ENCODE measurements at regions not wholly inside any gene's neighbourhood (a gene's known extent, or its start where the extent isn't known, plus 50 kb on each side); places are given as distances from the start of the nearest gene placed in this dataset.
A peak's percentile ranks its signal among the peaks of the same experiment; 100 is the strongest.

- no peak for TF ChIP-seq TSHZ2 (CRISPR knock-in tag; IDR thresholded peaks at IDR 0.05)
Measured at GRCh38 chrX:131782646-131783045, 238.8 kb downstream of the OR13H1 start (continued).

DNA sequence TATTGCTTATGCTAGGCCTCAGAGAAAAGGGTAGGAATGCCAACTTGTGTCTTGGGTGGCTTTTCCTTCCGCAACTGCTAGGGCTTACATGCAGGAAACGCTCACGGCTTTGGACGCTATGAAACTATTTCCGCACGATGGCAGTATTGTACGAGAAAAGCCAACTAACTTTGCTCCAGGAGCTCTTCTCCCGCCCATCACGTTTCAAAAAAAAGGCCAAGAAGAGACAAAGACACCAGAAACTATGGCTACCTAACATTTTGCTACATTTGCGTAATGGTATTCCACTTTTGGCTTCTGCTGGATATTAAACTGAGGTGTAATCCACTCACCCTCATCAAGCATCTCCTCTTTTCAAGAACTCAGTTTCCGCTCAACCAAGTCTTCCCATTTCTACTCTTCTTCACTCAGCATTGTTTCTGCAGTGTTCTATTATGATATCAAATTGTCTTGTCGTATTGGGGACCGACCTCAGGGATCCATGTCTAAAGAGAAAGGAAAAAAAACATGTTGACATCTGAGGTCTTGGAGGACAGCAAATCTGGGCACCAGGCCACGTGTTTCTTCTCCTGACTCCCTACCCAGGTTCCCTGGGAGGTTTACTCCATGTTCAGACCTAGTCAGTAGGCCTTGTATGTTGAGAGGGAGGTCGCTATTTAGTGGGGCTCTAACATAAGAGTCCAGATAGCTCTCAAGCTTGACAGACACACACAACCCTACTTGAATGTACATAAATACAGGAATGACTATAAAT, 239.4 kb upstream of the STK26 start:
- no peak for TF ChIP-seq TOX (CRISPR knock-in tag; IDR thresholded peaks at IDR 0.05; ENCODE audit: borderline replicate concordance)
- TF ChIP-seq ZNF8 (CRISPR knock-in tag; IDR thresholded peaks at IDR 0.05) = no peak
- no peak for TF ChIP-seq POU6F1 (CRISPR knock-in tag; IDR thresholded peaks at IDR 0.05; ENCODE audit: borderline replicate concordance, low read depth)
- no peak for TF ChIP-seq OSR1 (CRISPR knock-in tag; IDR thresholded peaks at IDR 0.05)
- TF ChIP-seq SNAI2 (CRISPR knock-in tag; IDR thresholded peaks at IDR 0.05) = no peak
- peak; percentile 74 for ATAC-seq

GRCh38 chrX:131789664-131790063, 233.4 kb upstream of the STK26 start:
- no peak for ATAC-seq
- no peak for TF ChIP-seq TCF4 (CRISPR knock-in tag; IDR thresholded peaks at IDR 0.05; ENCODE audit: borderline replicate concordance)
- TF ChIP-seq ZFP30 (CRISPR knock-in tag; IDR thresholded peaks at IDR 0.05) = no peak
- TF ChIP-seq ZNF8 (CRISPR knock-in tag; IDR thresholded peaks at IDR 0.05) = no peak
- TF ChIP-seq, protein P1, sequence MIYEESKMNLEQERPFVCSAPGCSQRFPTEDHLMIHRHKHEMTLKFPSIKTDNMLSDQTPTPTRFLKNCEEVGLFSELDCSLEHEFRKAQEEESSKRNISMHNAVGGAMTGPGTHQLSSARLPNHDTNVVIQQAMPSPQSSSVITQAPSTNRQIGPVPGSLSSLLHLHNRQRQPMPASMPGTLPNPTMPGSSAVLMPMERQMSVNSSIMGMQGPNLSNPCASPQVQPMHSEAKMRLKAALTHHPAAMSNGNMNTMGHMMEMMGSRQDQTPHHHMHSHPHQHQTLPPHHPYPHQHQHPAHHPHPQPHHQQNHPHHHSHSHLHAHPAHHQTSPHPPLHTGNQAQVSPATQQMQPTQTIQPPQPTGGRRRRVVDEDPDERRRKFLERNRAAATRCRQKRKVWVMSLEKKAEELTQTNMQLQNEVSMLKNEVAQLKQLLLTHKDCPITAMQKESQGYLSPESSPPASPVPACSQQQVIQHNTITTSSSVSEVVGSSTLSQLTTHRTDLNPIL (CRISPR knock-in tag; IDR thresholded peaks at IDR 0.05; ENCODE audit: low read depth) = no peak
- no peak for TF ChIP-seq ZC3H10 (CRISPR knock-in tag; IDR thresholded peaks at IDR 0.05)
- TF ChIP-seq SNAI2 (CRISPR knock-in tag; IDR thresholded peaks at IDR 0.05) = no peak
- no peak for TF ChIP-seq ISL1 (CRISPR knock-in tag; IDR thresholded peaks at IDR 0.05)
- TF ChIP-seq ARNTL (CRISPR knock-in tag; IDR thresholded peaks at IDR 0.05; ENCODE audit: borderline replicate concordance, low read depth) = no peak
- no peak for TF ChIP-seq POU6F1 (CRISPR knock-in tag; IDR thresholded peaks at IDR 0.05; ENCODE audit: borderline replicate concordance, low read depth)
- no peak for TF ChIP-seq TOX (CRISPR knock-in tag; IDR thresholded peaks at IDR 0.05; ENCODE audit: borderline replicate concordance)
- TF ChIP-seq ZNF565 (CRISPR knock-in tag; conservative IDR thresholded peaks at IDR 0.05; ENCODE audit: low read depth) = no peak
- no peak for TF ChIP-seq OSR1 (CRISPR knock-in tag; IDR thresholded peaks at IDR 0.05)
- no peak for TF ChIP-seq RARB (CRISPR knock-in tag; IDR thresholded peaks at IDR 0.05)
- no peak for TF ChIP-seq TSHZ2 (CRISPR knock-in tag; IDR thresholded peaks at IDR 0.05)

GRCh38 chrX:131791608-131792355, 231.3 kb upstream of the STK26 start:
- no peak for ATAC-seq
- no peak for TF ChIP-seq PPARA (CRISPR knock-in tag; IDR thresholded peaks at IDR 0.05; ENCODE audit: borderline replicate concordance)
- TF ChIP-seq SNAI2 (CRISPR knock-in tag; IDR thresholded peaks at IDR 0.05) = no peak
- no peak for TF ChIP-seq TOX (CRISPR knock-in tag; IDR thresholded peaks at IDR 0.05; ENCODE audit: borderline replicate concordance)
- TF ChIP-seq ZNF565 (CRISPR knock-in tag; conservative IDR thresholded peaks at IDR 0.05; ENCODE audit: low read depth) = no peak
- no peak for TF ChIP-seq ESRRG (CRISPR knock-in tag; IDR thresholded peaks at IDR 0.05)
- TF ChIP-seq, protein P1 (CRISPR knock-in tag; IDR thresholded peaks at IDR 0.05; ENCODE audit: low read depth) = no peak
- no peak for TF ChIP-seq ZC3H10 (CRISPR knock-in tag; IDR thresholded peaks at IDR 0.05)
- TF ChIP-seq CSDC2 (CRISPR knock-in tag; IDR thresholded peaks at IDR 0.05) = no peak
- TF ChIP-seq ZFP30 (CRISPR knock-in tag; IDR thresholded peaks at IDR 0.05) = no peak
- TF ChIP-seq ISL1 (CRISPR knock-in tag; IDR thresholded peaks at IDR 0.05) = no peak
- no peak for TF ChIP-seq POU6F1 (CRISPR knock-in tag; IDR thresholded peaks at IDR 0.05; ENCODE audit: borderline replicate concordance, low read depth)
- no peak for TF ChIP-seq ZFP3 (CRISPR knock-in tag; IDR thresholded peaks at IDR 0.05)

Data from SK-N-SH treated with all-trans-retinoic acid at 6 μM for 48 hours (cell line).